Spleen (tissue), 7 donors: ENCODE measurements at regions not wholly inside any gene's neighbourhood (a gene's known extent, or its start where the extent isn't known, plus 50 kb on each side); places are given as distances from the start of the nearest gene placed in this dataset.
"Not testable (repeated sequence)": the region's sequence is repeated elsewhere in the genome, so short reads cannot be mapped to it uniquely, and the experiment has no call there.

Experiments used
- POLR2A ChIP-seq, 3 donors: fragments of 450-650 bp; IDR thresholded peaks; one replicate each; pipeline ENCODE4 v1.5.1; 2017; ENCODE audit warnings: antibody characterized with exemption in 3 of 3, mild to moderate bottlenecking in 1 of 3
- POLR2AphosphoS5 ChIP-seq, 3 donors: sonication (generic); formaldehyde crosslinking; IDR thresholded peaks; one replicate each; pipeline ENCODE4 v1.5.1; 2017; ENCODE audit warnings: antibody characterized with exemption in 3 of 3
- TF ChIP-seq, protein P1 (sequence below), 11 experiments: fragments of 200-600 bp in 7 of 11; fragments of 450-650 bp in 4 of 11; sonication (generic) in 4 of 11; IDR thresholded peaks in 8 of 11; conservative IDR thresholded peaks in 3 of 11; 1 replicate in 7 of 11; 2 replicates in 4 of 11; pipeline versions ENCODE4 v1.4.0 to v1.8.0; 2016 to 2021; ENCODE audit warnings: antibody characterized with exemption in 11 of 11, inconsistent platforms in 4 of 11, mild to moderate bottlenecking in 1 of 11
- donor health status: DM: no; HTN: no; CAD: no; lungs with moderate emphysema.
- donor health status: DM: no; HTN: no; CAD: no.
- donor health status: DM: no; HTN: no; CAD: no.

DNA sequence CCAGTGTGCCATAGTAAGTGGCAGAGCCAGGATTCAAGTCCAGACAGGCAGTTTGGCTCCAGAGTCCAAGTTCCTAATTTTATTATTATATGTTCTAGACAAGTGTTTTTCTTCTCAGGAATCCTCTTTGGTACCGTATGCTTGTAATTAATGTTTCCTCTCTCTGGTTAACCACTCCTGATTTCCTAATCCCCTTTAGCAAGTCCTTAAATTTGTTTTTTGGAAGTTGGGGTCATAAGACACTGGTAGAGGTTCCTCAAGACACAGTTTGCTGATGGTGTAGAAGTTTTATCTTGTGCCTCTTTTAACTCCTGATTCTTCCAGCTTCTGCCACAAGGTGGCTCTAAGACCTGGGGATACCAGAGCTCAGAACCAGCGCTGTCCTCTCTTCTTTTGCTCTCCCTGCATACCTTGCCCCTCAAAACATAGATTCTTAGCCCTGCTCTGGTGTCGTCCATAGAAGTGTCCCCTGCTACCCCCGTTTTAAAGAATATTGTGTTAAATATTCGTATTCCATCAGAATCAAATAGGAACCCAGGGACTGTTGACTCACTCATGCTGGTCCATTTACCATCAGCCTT, 3068.0 kb downstream of the RPIA start:
- TF ChIP-seq, protein P1, sequence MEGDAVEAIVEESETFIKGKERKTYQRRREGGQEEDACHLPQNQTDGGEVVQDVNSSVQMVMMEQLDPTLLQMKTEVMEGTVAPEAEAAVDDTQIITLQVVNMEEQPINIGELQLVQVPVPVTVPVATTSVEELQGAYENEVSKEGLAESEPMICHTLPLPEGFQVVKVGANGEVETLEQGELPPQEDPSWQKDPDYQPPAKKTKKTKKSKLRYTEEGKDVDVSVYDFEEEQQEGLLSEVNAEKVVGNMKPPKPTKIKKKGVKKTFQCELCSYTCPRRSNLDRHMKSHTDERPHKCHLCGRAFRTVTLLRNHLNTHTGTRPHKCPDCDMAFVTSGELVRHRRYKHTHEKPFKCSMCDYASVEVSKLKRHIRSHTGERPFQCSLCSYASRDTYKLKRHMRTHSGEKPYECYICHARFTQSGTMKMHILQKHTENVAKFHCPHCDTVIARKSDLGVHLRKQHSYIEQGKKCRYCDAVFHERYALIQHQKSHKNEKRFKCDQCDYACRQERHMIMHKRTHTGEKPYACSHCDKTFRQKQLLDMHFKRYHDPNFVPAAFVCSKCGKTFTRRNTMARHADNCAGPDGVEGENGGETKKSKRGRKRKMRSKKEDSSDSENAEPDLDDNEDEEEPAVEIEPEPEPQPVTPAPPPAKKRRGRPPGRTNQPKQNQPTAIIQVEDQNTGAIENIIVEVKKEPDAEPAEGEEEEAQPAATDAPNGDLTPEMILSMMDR (IDR thresholded peaks at IDR 0.05 in 8 of 11, conservative IDR thresholded peaks at IDR 0.05 in 3 of 11): not testable (repeated sequence)
- TF ChIP-seq POLR2A, POLR2AphosphoS5 (IDR thresholded peaks at IDR 0.05): not testable (repeated sequence)
